NK-92 treated with Interleukin-12 subunit alpha and Interleukin-12 subunit beta, amount 100 ng/mL, for 24 hours (cell line): ENCODE measurements at regions not wholly inside any gene's neighbourhood (a gene's known extent, or its start where the extent isn't known, plus 50 kb on each side); places are given as distances from the start of the nearest gene placed in this dataset.

Experiments
- DNase-seq: peaks from one replicate; lab custom pipeline; 2025; lab: John Stamatoyannopoulos, UW

DNA sequence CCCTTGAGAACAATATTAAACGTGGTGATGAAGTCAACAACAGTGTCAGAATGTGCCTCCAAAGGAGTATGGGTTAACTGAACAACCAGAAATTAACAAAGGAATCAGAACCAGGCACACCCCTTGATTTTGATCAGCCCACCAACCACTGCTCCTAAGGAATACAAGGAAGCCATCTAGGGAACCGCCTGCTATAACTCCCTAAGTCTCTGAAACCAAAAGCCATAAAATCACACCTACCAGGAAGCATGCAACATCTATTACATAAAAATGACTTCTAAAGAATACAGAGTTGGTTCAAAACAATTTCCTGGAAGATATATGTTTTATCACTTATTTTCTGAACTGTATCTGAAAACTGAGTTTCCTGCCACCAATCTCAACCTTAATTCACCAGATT lies 360.0 kb downstream of the EPHA4 start:
- DNase-seq = no peak

DNA sequence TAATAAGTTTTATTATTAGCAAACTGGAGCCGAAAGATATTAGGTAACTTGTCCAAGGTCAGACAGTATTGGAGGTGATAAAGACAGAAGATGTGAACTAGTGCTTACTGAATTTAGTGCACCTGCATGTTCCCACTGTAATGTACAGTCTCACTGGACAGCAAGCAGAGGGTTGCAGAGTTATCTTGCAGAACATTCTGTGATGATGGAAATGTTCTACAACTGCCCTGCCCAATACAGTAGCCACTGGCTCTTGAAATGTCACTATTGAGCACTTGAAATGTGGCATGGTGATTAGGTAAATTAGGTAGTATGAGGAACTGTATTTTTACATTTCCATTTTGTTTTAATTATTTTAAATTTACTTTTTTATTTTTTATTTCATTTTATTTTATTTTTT lies 356.6 kb downstream of the EPHA4 start:
- no peak for DNase-seq

DNA sequence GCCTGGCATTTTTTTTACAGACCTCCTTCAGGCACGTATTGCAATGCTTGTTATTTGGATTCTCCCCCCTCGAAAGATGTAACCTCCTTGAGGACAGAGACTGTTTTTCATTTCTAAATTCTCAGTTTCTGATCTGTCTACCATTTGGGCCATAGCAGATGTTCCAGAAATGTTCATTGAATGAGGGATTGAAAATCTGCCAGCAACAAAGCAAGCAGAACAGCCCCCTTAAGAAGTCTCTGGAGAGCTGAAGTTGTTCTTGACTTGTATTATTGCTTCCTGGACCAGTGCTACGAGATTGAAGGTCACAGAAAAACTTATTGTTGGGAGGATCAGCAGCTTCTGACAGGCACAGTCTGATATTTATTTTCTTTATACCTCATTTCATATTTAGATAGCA lies 355.5 kb downstream of the EPHA4 start:
- DNase-seq = no peak

DNA sequence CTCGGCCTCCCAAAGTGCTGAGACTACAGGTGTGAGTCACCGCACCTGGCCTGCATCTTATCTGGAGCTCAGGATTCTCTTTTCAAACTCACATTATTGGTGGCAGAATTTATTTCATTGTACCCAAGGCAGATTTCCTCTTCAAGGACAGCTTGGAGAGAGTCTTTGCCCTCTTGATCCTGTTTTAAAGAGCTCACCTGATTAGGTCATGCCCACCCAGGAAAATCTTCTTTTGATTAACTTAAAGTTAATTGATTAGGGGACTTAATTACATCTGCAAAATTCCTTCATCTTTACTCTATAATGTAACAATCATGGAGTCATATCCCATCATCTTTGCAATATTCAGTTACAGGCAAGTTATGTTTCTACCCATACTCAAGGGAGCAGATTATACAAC lies 346.4 kb downstream of the EPHA4 start:
- no peak for DNase-seq

GRCh38 chr2:221228214-221228769 lies 343.8 kb downstream of the EPHA4 start:
- DNase-seq = no peak

GRCh38 chr2:221229099-221229498 lies 343.0 kb downstream of the EPHA4 start:
- no peak for DNase-seq

DNA sequence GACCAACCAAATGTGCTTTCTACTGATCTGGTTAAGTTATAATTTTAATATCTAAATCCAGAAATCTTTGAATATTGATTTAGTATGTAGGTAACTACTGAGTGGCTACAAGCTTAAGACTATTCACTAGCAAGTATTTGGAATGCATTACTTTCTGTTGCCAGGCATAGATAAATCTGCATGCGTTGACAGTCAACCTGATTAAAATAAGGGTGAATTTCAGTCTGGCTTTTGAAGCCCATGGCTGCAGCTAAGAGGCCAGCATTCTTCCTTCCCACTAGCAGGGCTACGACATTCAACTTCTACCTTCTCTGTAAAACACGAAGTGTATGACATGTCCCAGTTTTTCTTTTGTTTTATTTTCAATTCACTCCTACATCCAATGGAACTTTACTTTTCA lies 340.6 kb downstream of the EPHA4 start:
- no peak for DNase-seq

- DNase-seq = no peak
Observed at GRCh38 chr2:221235941-221236340, 336.2 kb downstream of the EPHA4 start.

- no peak for DNase-seq
Observed at GRCh38 chr2:221241072-221241471, 331.0 kb downstream of the EPHA4 start.

GRCh38 chr2:221243771-221244170 lies 328.3 kb downstream of the EPHA4 start:
- no peak for DNase-seq

- no peak for DNase-seq
Observed at GRCh38 chr2:221245045-221245444, 327.1 kb downstream of the EPHA4 start.

DNA sequence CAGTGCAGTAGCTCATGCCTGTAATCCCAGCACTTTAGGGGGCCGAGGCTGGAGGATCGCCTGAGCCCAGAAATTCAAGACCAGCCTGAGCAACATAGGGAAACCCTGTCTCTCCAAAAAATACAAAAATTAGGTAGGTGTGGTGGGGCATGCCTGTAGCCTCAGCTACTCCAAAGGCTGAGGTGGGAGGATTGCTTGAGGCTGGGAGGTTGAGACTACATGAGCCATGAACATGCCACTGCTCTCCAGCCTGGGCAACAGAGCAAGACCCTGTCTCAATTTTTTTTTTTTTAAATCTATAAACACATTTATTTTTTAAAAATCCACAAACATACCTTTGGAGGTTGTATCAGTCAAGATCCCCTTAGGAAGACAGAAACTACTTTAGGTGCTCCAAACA lies 326.3 kb downstream of the EPHA4 start:
- no peak for DNase-seq

GRCh38 chr2:221254299-221254698 lies 317.8 kb downstream of the EPHA4 start:
- no peak for DNase-seq

GRCh38 chr2:221255862-221256261 lies 316.2 kb downstream of the EPHA4 start:
- DNase-seq = no peak

- no peak for DNase-seq
Observed at GRCh38 chr2:221258464-221258863, 313.6 kb downstream of the EPHA4 start.

GRCh38 chr2:221262651-221263050 lies 309.5 kb downstream of the EPHA4 start:
- DNase-seq = no peak

GRCh38 chr2:221263573-221263972 lies 308.5 kb downstream of the EPHA4 start:
- DNase-seq = no peak

DNA sequence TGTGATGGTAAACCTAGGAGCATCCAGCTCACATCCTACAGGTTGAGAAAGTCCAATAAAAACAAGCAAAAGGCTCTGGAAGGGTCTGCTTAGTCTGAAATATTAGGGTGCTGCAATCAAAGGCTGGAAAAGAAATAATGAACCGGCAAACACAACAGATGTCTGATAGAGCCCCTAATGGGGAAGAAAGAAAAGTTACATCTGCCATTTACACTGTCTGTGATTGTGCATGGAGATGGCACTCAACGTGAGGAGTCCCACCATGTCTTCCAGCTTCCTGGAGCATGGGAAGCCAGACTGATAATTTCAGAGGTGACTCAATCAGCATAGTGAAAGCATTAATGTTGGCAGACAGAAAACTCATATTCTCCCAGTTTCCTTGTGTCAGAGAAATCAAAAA lies 307.8 kb downstream of the EPHA4 start:
- no peak for DNase-seq

GRCh38 chr2:221267773-221268425 lies 304.2 kb downstream of the EPHA4 start:
- no peak for DNase-seq

DNA sequence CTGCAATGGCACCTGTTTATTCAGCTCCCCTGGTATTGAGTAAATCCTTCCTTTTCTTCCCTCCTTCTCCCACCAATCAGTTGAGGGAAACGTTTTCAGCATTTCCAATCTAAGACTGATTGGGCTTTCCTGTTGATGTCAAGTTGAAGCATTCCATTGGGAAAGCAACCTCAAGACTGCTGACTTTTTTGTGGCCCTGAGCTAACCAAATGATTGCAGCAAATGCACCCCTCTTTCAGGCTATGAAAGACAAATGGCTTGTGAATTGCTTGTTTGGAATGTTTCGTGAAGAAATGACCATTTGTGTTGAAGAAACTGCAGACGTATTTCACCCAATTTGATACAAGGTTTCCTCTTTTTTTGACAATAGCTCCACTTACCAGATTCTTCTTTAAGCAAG lies 303.5 kb downstream of the EPHA4 start:
- no peak for DNase-seq

- no peak for DNase-seq
Observed at GRCh38 chr2:221270806-221271205, 301.3 kb downstream of the EPHA4 start.

- no peak for DNase-seq
Observed at GRCh38 chr2:221272729-221273128, 299.4 kb downstream of the EPHA4 start.

GRCh38 chr2:221276033-221276432 lies 296.1 kb downstream of the EPHA4 start:
- no peak for DNase-seq

GRCh38 chr2:221276601-221277000 lies 295.5 kb downstream of the EPHA4 start:
- DNase-seq = no peak
